Effector CD8-positive, alpha-beta T cell (primary cell): ENCODE measurements at regions not wholly inside any gene's neighbourhood (a gene's known extent, or its start where the extent isn't known, plus 50 kb on each side); places are given as distances from the start of the nearest gene placed in this dataset.
"Not testable (repeated sequence)": the region's sequence is repeated elsewhere in the genome, so short reads cannot be mapped to it uniquely, and the experiment has no call there.

Experiments
- DNase-seq: peaks from one replicate; lab custom pipeline; 2025; lab: John Stamatoyannopoulos, UW

DNA sequence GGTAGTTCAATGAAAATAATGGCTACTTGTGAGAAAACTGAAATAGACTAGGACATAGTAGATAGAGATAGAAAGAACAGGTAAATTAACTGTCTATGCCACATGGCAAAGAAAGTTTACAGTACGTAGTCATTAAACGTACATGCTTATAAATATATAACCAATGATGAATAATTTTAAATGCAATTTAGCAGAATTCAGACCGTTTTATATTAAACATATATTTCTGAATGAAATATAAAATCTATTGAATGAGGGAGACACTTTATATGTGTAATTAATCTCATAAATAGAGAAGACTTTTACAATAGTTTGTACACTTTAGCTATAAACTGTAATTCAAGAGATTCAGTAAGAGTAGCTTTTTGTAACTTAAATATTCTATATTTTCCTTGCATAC, 124.4 kb upstream of the VPREB1 start:
- no peak for DNase-seq

DNA sequence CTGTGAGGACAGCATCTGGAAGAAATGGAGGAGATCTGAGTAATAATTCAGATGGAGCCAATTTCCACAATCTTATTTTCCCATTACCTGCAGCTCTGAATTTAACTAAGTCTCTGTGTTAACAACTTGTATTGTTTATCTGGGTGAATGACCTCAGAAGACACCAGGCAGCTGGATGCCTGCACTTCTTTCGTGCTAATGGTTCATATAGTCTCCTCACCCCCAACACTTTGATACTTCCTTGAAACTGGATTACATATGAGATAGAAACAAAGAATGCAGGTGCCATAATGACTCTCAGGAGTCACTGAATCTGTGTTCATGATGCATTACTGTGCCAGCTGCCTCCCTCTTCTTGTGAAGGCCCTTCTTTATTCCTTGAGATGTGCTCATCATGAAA, 125.6 kb upstream of the VPREB1 start:
- DNase-seq: no peak

DNA sequence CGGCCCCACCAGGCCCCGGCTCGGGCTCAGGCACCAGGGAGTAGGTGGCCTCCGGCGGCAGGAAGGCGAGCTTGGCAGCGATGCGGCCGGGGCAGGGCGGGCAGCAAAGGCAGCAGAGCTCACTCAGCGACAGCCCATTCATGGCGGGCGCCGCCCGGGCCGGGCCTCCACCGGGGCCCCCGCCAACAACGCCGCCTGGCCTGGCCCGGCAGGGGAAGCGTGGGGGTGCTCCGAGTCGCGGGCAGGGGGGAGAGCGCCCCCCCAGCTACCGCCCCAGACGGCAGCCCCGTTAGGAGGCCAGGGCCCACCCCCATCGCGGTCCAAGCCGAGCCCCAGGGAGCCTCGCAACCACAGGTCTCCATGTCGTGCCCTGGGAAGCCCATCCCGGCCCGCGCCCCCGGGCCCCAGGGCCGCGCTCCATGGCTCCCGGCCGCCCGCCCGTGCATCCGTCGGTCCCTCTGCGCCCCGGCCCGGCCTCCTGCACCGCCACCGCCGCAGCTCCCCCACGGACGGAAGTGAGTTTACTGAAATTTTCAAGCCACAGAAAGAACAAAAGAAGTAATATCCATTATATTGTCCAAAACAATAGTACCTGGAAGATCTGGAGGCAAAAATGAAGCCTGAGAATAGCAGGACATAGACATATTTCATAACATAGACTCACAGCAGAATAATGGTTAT, 126.6 kb upstream of the VPREB1 start:
- DNase-seq: not testable (repeated sequence)

DNA sequence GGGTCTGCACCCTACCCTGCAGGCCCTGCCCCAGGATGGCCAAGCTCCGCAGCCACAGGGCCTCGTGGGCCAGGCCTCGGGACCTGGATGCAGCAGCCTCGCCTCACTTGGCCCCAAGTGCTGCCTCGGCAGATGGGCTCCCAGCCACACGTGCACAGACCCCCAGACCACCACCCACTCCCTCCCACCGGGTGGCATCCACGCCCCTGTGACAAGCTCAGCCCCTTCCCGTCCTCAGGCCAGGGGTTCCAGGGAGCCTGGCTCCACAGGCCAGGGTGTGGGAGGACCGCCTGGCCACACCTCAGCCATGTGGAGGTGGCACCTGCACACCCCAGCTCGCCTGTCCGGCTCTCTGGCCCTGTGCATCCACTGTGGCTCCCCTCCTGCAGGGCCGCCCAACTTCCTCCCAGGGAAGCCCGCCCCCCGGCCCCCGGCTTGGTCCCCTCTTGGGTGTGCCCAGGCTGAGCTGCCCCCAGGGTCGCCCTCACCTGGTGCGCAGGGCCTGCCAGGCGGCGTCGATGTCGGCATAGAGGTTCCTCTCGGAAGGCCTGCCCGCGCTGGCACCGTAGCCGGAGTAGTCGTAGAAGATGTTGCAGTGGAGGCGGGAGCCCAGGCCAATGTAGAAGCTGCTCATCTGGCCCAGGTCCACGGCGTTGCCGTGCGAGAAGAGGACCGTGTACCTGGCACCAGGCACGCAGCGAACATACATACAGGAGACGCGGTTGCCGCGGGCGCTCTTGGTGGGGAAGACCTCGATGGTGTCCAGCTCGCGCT, 127.4 kb upstream of the VPREB1 start:
- not testable (repeated sequence) for DNase-seq

DNA sequence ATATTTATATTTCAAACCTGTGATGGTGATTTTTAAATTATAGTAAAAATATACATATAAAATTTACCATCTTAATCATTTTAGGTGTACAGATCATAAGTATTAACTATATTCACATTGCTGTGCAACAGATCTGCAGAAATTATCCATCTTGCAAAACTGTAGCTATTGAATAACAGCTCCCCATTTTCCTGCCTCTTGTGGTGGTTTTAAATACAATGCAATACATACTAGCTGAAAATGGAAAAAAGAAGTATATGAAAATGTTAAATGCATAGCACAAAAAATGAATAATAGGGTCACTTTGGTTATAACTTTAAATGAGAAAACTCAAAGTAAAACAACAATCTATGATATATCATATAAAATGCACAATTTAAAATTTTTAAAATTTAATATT, 130.9 kb upstream of the VPREB1 start:
- no peak for DNase-seq

DNA sequence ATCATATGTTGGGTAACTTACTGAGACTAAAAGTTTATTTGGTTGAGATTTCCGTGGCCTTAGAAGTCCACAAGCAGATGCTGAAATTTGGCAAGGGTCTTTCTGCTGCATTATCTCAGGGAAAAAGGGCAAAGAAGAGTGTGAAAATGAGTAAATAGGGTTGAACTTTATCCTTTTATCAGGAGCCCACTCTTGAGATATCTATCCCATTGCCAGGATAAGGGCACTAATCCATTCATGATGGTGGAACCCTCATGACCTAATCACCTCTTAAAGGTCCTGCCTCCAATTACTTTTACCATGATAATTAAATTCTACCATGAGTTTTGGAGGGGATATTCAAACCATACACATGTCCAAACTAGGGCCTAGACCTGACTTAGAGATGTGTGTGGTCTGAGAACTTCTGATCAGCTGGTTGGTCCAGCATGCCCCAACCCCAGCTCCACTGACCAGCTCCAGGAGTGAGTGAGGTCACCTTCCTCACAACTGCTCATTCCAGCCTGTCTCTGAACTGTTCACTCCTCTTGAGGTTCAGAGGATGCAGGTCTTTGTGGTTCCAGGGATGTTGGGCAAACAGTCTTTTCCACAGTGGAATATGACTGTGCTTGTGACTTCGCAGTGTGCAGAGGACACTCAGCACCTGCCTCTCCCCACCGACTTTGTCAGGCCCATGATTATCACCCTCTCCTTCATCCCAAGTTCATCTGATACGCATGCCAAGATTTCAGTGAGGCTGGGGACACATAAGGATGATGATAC, 130.1 kb upstream of the TOP3B start:
- no peak for DNase-seq

DNA sequence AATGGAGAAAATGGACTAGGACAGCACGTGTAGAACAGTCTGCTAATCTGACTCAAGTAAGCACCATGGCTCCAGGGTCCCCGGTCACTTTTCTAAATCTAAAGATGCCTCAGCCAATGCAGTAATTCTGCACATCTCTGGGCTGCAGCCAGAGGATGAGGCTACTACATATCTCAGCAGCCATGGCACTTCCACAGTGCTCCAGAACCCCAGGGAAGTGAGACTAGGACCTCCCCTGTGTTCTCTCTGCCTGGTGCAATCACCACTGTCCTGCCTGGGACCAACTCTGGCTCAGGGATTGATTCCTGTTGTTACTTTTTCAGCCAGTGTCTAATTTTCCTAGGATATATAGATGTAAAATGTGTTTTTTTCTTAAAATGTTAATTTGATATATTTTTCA, 129.4 kb upstream of the TOP3B start:
- no peak for DNase-seq

DNA sequence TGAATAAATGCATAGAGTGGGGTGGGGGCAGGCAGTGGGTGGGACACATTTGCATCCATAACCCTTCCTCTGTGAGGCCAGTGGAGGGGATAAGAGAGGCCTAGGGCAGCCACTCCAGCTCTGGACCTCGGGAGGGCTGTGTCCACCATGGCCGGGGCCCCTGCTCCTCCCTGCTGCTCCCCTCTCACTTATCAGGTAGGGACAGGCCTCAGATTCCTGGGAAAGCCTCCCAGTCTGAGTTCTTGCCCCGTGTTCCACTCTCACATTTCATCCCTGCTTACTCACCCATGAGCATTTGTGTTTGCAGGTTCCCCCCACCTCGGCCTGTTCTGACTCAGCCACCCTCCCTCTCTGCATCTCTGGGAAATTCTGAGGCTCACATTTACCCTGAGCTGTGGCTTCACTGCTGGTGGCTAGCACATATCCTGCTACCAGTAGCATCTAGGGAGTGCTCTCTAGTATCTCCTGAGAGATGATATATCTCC, 128.7 kb upstream of the TOP3B start:
- no peak for DNase-seq

DNA sequence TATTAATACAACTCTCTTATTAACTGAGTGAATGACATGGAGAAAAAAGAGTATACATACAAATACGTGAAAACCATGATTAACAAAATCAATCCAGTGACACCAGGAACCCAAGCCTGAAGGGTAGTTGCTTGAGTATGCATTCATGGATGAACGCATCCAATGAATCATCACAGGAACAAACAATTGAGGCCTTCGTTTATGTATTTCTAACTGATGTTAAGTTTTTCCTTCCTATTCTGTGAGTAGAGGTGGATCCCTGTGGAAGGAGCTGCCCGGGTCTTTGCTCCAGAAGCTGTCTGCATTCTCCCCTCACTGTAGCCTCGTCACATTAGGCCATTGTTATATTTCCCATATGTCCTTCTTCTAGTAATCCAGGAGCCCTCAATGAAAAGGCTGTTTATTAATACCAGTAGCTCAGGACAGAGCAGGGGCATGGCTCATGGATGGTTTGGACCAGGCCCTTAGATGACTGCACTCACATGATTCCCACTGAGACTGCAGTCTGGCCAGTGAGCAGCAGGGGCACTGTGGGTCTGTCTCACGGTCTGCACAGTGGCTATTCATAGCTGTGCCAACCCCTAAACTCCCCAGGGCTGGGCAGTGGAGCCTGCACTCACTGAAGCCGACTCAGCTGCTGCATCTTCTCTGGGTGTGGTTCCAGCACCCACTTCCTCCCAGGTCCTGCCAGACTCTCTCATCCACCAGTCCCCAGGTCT, 128.1 kb upstream of the TOP3B start:
- no peak for DNase-seq

DNA sequence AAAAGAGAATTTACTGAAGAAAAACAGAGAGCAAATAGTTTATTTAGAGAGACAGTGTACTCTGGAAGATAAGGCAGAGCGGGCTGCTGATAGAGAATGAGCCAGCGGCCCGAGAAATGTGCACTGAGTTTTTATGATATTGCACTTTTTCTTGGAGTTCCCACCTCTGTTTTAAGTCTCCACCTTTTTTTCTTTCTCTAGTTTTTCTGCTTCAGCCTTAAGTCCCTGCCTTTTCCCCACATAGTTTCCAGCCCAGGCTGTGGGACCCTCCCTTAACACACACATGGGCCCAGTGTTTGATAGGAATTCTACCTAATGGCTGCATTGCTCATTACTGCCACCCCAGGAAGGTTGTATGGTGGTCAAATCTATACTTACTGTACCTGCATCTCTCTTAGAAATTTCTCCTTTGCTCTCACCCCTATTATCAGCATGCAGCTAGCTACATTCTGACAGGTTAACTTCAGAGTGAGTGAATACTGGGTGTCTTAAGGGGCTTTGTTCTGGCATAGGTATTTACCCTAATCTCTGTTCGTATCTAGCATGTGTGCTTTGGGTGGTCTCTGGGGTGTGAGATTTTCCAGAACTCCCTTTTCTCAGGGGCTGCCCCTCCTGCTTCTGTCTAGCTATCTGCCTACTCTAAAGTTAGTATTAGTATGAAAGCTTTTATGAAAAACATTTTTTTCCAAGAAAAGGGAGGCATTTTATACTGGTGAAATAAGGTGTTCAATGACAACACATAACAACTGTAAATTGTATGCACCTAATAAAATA, 127.3 kb upstream of the TOP3B start:
- no peak for DNase-seq

DNA sequence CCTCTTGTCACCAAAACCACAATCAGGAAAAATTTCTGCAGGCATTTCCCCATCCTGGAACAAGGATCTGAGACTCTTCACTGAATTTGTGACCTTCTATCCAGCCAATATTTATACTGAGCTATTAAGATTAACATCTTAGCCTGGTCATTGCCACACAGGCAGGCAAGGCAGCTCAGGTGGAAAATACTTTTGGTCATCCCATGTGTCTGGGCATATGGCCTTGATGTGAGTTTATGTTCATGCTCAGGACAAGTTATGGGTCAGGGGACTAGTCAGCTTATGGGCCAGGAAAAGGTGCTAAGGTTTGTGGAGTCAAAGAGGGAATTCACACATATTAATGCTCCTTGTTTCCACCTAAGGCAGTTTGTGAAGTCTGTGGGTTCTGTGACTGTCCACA, 124.3 kb upstream of the TOP3B start:
- no peak for DNase-seq

DNA sequence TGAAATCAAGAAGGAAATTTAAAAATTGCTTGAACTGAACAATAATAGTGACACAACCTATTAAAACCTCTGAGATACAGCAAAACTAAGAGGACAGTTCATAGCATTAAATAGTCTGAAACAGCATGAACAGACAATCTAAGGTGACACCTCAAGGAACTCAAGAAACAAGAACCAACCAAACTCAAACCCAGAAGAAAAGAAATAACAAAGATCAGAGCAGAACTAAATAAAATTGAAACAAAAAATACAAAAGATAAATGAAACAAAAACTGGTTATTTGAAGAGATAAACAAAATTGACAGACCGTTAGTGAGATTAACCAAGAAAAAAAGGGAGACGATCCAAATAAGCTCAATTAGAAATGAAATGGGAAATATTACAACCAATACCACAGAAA, 122.8 kb upstream of the TOP3B start:
- no peak for DNase-seq

DNA sequence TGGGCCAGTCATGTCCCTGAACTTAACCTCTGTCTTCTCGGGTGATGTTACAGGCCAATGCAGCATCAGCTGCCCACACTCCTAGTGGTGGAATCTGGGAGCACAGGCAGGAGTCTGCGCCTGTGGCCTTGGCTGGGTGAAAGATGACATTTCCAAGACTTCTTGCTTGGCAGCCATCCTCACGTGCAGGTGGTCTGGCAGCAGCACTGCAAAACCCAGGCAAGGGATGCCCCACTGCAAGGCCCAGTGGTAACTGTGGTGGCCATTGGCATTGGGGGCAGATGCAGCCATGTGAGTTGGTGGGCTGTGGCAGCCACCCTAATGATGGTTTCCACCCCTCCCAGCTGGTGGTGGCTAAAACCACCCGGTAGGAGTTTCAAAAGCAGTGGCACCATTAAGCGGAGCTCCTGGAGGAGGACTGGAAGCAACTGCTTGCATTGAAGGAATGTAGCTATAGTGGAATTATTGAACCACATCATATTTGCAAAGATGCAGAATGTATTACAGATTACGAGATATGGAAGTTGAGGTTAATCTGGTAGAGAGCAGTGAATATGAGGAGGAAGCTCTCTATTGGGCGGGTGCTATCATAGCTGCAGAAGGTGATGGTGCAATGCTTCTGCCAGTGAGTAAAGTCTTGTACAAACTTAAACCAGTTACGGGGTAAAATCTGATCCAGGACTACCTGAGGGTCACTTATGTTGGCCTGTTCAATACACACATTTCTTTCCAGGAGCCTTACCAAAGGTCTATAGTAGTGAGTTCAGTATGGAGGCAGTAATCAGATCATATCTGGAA, 120.7 kb upstream of the TOP3B start:
- DNase-seq: no peak

DNA sequence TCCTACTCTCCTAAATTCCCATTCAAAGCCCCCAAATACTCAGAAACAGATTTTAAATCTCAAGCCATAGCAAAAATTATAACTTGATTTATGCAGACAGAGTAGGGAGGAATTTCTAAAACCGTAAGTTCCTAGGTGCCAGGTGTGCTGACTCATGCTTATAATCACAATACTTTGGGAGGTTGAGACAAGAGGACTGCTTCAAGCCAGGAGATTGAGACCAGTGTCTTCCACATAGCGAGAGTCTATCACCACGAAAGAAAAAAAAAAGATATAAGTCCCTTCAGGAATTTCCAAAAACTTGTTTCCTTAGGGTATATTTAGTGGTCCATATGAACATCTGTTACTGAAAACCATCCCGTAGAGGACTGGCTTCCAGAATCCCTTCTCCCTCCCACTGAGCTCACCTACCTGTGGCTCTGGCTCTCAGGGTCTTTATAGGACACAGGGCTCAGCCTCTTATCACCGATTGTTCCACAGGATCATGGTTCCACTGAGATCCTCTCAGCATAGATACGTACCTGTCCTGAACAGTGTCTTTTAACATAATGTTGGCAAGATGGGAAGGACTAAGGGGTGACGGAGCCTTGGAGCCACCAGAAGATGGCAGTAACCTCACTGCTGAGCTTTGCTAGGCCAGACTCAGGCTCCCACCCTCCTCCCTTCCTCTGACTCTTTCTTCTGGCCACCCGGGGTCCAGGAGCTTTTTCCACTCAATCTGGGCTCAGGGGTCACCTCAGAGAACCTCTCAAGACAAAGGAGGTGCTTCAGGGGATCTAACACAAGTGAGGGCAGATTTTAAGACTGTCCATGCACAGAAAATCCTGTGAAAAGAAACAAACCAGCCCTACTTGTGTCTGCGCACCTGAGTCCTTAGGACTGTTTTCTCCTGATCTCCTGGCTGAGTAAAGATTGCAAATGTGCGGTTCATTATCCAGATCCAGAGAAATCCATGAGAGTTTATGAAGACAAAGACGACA, 117.5 kb upstream of the TOP3B start:
- no peak for DNase-seq

DNA sequence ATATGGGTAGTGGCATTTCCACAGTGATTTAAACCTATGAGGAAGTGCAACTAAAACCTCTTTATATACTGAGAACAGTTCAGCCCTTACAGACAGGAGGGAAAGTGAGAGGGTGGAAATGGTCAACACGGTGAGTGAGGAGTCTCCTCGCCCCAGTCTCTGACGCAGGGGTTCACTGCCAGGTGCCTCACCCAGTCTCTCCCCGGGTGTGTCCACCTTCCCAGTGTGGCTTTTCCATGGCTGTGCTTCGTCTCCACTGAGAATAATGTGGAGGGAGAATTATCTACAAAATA, 116.6 kb upstream of the TOP3B start:
- no peak for DNase-seq

DNA sequence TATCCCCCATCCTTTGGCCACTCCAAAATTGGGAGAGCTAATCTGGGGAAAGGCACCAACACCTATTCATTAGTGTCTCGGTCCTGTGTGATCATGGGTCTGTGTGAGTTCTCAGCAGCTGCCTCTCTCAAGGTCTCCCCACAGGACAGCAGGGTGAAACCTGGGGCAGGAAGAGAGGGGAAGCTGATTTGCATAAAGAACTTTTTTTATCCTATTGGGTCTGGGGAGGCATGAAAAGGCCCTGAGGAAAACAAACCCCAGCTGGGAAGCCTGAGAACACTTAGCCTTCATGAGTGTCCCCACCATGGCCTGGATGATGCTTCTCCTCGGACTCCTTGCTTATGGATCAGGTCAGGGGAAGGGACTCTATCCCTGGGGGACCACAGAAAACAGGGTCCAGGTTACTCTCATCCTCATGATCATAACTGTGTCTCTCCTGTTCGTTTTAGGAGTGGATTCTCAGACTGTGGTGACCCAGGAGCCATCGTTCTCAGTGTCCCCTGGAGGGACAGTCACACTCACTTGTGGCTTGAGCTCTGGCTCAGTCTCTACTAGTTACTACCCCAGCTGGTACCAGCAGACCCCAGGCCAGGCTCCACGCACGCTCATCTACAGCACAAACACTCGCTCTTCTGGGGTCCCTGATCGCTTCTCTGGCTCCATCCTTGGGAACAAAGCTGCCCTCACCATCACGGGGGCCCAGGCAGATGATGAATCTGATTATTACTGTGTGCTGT, 116.0 kb upstream of the TOP3B start:
- no peak for DNase-seq

DNA sequence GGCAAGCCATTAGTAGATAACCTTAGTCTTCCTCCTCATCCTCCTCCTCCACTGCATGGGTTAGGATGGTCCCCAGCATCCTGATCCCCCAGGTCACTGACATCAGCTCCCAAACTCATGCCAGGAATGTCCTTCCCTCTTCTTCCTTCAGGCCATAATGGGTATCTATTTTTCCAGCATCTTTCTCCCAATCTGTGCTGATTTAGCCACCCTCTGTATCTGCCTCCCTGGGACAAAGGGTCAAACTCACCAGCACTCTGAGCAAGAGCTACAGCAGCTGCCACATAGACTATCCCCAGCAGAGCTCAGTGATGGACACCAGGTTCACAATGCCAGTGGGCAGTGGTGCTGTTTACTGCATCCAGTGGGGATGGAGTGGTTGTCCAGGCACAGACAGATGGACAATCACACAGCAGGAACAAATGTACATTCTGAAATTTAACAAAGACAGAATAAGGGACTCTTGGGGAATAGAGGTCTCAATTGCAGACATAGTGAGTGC, 115.2 kb upstream of the TOP3B start:
- DNase-seq: no peak

DNA sequence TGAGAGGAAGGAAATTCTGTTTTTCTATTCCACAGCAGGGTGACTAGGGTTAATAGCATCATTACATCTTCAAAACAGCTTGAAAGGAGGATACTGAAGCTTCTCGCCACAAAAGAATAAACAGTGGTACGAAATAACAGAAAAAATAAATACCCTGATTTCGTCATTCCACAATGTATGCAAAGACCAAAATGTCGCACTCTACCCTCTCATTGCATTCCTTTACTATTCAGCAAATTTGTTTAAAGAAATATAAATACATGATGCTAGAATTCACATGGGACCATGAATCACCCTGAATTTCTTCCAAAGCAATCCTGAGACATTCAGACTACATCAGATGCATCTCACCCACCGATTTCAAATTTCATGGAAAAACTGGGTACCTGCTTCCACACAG, 112.3 kb upstream of the TOP3B start:
- no peak for DNase-seq

DNA sequence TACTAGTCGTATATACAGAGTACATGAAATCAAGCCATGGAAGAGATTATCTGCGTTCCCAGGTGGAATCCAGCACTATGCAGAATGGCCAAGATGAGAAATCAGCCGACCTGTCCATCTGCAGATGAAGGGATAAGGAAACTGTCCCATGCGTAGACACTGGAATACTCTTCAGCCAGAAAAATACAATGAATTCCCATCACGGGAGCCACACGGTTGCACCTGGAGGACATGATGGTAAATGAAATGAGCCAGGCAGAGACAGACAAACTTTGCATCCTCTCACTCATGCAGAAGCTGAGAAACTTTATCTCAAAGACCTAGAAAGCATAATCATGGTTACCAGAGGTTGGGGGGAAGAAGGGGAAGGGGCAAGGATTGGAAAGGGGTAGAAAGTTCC, 111.9 kb upstream of the TOP3B start:
- no peak for DNase-seq
